Stimulated activated naive CD8-positive, alpha-beta T cell treated with anti-CD3 and anti-CD28 coated beads, Interleukin-15, amount 100 ng/mL, for 72 hours (primary cell): ENCODE measurements at regions not wholly inside any gene's neighbourhood (a gene's known extent, or its start where the extent isn't known, plus 50 kb on each side); places are given as distances from the start of the nearest gene placed in this dataset.
A peak's percentile ranks its signal among the peaks of the same experiment; 100 is the strongest.
"Not testable (repeated sequence)": the region's sequence is repeated elsewhere in the genome, so short reads cannot be mapped to it uniquely, and the experiment has no call there.

Experiments
- ATAC-seq: fragments of 150-1000 bp; cut with Tn5 transposase; 2 replicates; pipeline ENCODE4 v1.10.0; 2021; ENCODE audit warnings: mild to moderate bottlenecking, moderate library complexity
- DNase-seq, 2 donors: peaks; one replicate each; pipeline ENCODE4 v3.0.0; 2021 to 2022
- H3K27ac Mint-ChIP-seq, 2 donors: one replicate each; pipeline ENCODE4 v1.8.0; 2022; ENCODE audit warnings: mild to moderate bottlenecking in 2 of 2, mixed read lengths in 2 of 2, moderate library complexity in 2 of 2
- H3K27me3 Mint-ChIP-seq: one replicate; pipeline ENCODE4 v1.8.0; 2022; ENCODE audit warnings: mixed read lengths
- H3K4me1 Mint-ChIP-seq: one replicate; pipeline ENCODE4 v1.8.0; 2022; ENCODE audit warnings: mild to moderate bottlenecking, mixed read lengths
- H3K4me3 Mint-ChIP-seq, 2 donors: one replicate each; pipeline ENCODE4 v1.8.0; 2022; ENCODE audit warnings: mild to moderate bottlenecking in 2 of 2, mixed read lengths in 2 of 2, moderate library complexity in 1 of 2
- H3K9me3 Mint-ChIP-seq, 2 donors: one replicate each; pipeline ENCODE4 v1.8.0; 2022; ENCODE audit warnings: mixed read lengths in 2 of 2

DNA sequence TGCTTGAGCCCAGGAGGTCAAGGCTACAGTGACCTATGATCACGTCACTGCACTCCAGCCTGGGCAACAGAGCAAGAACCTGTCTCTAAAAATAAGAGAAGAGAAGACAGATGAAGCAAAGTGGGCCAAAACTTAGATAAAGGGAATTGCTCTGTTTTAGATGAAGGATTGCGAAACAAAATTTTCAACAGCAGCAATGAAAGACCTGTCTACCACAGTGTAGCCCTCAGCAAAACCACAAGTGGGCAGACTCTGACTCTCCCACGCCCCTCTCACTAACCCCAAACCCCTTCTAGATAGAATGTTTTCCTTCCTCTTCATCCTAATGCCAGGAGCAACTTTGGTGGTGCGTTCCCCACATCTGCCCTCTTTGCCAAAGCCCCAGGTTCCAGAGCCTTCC lies 105.6 kb upstream of the ALDH3B2 start:
- ATAC-seq (no peak), DNase-seq (no peak)
- no peak overlapping the region for H3K4me3 Mint-ChIP-seq
- H3K27me3 Mint-ChIP-seq, result peaks cover 32% of the 10 kb centered on the region
- no peak overlapping the region for H3K27ac Mint-ChIP-seq
- H3K9me3 Mint-ChIP-seq, result no peaks in the 10 kb centered on the region
- peaks cover 9% of the 10 kb centered on the region for H3K4me1 Mint-ChIP-seq

DNA sequence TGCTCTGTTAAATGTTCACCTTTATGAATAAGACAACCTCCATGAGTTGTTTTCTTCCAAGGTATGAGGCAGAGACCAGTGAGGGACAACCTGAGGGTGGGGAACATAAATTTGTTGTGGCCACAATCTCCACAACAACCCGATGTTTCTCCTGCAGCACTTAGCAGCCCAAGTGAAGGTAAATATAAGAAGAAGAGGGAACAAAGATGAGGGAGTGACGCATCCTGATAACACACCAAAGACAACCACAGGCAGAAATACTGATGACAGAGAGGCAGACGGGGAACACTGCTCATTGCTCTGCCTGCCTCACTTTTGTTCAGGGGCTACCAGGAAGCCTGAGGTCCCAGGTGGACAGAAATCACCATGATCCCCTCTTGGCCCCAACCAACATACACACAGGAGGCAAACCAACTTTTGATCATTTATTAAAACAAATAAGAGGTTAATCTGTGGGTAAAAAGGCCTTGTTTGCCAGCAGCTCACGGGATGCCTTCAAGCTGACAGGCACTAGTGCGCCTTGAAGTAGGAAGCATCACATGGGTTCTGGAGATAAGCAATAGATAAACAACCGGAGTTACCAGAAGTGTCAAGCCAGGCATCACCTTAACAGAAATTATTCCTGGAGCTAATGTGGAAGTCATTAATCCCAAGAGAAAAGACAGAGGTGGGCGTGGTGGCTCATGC lies 104.9 kb upstream of the ALDH3B2 start:
- Mint-ChIP-seq H3K27me3 (peaks cover 39% of the 10 kb centered on the region), H3K27ac (peak overlapping the region in 1 of 2 donors; percentile 27)
- not testable (repeated sequence) for ATAC-seq, DNase-seq, H3K4me1 Mint-ChIP-seq, H3K4me3 Mint-ChIP-seq, H3K9me3 Mint-ChIP-seq

DNA sequence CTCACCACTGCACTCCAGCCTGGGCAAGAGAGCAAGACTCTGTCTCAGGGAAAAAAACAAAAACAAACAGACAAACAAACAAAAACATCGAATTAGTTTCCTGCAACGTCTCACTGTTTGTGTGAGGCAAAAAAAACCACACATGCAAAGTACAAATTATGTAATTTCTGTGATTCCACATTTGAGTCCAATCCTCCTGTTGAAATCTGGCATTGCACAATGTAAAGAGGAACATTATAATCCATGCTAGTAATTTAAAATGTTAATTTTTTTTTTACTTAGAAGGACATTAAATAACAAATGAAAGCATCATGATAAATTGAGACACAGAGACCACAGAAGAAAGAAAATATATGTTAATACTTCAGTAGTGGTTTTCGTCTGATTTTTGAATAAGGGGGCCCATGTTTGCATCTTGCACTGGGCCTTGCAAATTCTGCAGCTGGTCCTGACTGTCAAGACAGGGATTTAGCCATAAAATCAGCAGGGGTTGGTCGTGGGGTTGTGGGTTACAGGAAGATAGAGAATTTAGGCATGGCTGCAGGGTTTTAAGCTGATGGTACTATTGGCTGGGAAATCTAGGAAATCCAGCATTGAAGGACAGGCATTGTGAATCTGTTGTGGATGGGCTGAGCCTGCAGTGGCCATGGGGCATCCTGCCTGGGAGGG lies 102.6 kb upstream of the ALDH3B2 start:
- H3K4me1 Mint-ChIP-seq, result peaks cover 9% of the 10 kb centered on the region
- no peak overlapping the region for H3K4me3 Mint-ChIP-seq
- no peak overlapping the region for H3K27ac Mint-ChIP-seq
- ATAC-seq, result no peak
- DNase-seq, result no peak
- H3K9me3 Mint-ChIP-seq, result no peaks in the 10 kb centered on the region
- peaks cover 47% of the 10 kb centered on the region for H3K27me3 Mint-ChIP-seq

DNA sequence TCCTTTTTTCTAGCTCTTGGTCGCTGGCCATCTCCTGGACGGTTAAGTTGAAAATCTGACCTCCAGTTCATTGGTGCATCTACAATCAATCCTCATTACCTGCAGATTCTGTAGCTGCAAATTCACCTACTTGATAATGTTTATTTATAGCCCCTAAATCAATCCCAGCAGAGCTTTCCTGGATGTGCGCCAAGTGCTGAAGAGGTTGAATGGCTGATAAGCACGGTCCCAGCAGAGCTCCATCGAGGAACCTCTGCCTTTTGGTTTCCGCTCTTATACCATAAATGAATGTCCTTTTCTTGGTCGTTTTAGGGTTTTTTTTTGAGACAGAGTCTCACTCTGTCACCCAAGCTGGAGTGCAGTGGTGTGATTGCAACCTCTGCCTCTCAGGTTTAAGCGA lies 99.8 kb upstream of the ALDH3B2 start:
- not testable (repeated sequence) for H3K27ac Mint-ChIP-seq, H3K4me1 Mint-ChIP-seq, DNase-seq, H3K4me3 Mint-ChIP-seq, H3K9me3 Mint-ChIP-seq, ATAC-seq
- H3K27me3 Mint-ChIP-seq, result peaks cover 32% of the 10 kb centered on the region

GRCh38 chr11:67768001-67768730 lies 93.7 kb upstream of the ALDH3B2 start:
- not testable (repeated sequence) for ATAC-seq, H3K4me3 Mint-ChIP-seq, H3K9me3 Mint-ChIP-seq, H3K27me3 Mint-ChIP-seq, H3K4me1 Mint-ChIP-seq, H3K27ac Mint-ChIP-seq, DNase-seq

DNA sequence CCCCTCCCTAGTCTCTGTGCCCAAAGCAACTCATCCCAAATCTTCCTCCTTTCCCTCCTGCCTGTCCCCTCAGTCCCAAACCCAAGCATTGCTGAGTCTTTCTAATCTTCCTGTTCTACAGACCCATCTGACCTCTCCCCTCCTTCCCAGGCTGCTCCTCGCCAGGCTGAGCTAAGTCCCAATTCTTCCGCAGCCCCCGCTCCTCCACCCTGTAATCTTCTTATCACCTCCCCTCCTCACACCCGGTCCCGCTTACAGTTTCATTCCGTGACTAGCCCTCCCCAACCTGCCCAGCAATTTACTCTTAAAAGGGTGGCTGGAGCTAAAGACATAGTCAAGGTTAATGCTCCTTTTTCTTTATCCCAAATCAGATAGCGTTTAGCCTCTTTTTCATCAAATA lies 86.8 kb upstream of the ALDH3B2 start:
- Mint-ChIP-seq H3K27ac (peak overlapping the region in 1 of 2 donors; percentile 65), H3K27me3 (peaks cover 17% of the 10 kb centered on the region)
- not testable (repeated sequence) for H3K9me3 Mint-ChIP-seq, ATAC-seq, DNase-seq, H3K4me3 Mint-ChIP-seq, H3K4me1 Mint-ChIP-seq

GRCh38 chr11:67759321-67759720 lies 84.9 kb upstream of the ALDH3B2 start:
- peaks cover 17% of the 10 kb centered on the region for H3K27me3 Mint-ChIP-seq
- H3K27ac Mint-ChIP-seq, DNase-seq, ATAC-seq, H3K9me3 Mint-ChIP-seq, H3K4me1 Mint-ChIP-seq, H3K4me3 Mint-ChIP-seq: not testable (repeated sequence)

DNA sequence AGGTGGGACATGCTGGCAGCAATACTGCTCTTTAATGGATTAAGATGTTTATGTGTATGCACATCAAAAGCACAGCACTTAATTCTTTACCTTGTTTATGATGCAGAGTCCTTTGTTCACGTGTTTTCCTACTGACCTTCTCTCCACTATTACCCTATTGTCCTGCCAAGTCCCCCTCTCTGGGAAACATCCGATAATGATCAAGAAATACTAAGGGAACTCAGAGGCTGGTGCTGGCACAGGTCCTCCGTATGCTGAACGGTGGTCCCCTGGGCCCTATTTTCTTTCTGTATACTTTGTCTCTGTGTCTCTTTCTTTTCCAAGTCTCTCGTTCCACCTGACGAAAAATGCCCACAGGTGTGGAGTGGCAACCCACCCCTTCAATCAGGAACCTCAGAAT lies 84.0 kb upstream of the ALDH3B2 start:
- not testable (repeated sequence) for ATAC-seq, H3K27ac Mint-ChIP-seq

GRCh38 chr11:67758009-67758408 lies 83.6 kb upstream of the ALDH3B2 start:
- H3K27ac Mint-ChIP-seq, H3K4me3 Mint-ChIP-seq, DNase-seq, H3K9me3 Mint-ChIP-seq, ATAC-seq, H3K4me1 Mint-ChIP-seq: not testable (repeated sequence)
- peaks cover 17% of the 10 kb centered on the region for H3K27me3 Mint-ChIP-seq

More for the DNA sequence above, 84.0 kb upstream of the ALDH3B2 start:
- peaks cover 17% of the 10 kb centered on the region for H3K27me3 Mint-ChIP-seq
- not testable (repeated sequence) for DNase-seq, H3K4me1 Mint-ChIP-seq, H3K9me3 Mint-ChIP-seq, H3K4me3 Mint-ChIP-seq

DNA sequence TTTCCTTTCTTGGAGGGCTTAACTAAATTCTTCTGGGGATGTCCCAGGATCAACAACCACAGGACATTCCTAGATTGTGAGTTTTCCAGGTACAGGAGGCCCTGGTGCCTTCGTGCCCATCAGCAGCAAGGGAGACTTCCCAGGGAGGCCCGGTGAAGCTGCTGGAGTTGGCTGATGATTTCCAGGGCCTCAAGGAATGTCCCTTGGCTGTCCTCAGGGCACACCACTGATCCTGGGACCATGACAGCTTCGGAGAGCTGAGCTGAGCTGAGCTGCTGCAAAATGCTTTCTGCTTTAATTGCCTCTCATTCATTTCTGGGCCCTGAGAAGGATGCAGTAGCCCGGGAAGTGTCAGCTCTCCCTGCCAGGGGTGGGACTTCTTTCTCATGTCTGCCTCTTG lies 79.4 kb upstream of the ALDH3B2 start:
- not testable (repeated sequence) for ATAC-seq, H3K4me1 Mint-ChIP-seq, DNase-seq, H3K27ac Mint-ChIP-seq, H3K27me3 Mint-ChIP-seq, H3K9me3 Mint-ChIP-seq, H3K4me3 Mint-ChIP-seq

DNA sequence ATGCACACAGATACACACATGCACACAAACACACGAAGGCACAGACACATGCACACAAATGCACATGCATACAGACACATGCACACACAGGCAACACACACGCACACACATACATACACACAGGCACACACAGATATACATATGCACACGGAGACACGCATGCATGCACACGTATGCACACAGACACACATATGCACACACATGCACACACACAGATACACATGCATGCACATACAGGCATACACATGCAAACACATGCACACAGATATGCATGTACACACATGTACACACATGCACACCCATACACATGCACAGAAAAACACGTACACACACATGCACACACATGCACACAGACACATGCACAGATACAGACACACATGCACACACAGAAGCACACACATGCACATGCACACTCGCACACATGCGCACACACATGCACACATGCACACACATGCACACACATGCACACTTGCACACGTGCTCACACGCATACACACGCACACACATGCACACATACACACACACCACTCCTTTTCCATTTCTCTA lies 70.8 kb upstream of the ALDH3B2 start:
- ATAC-seq (no peak), DNase-seq (no peak)
- H3K4me1 Mint-ChIP-seq, result no peaks in the 10 kb centered on the region
- H3K27ac Mint-ChIP-seq, result no peak overlapping the region
- H3K4me3 Mint-ChIP-seq, result no peak overlapping the region
- H3K27me3 Mint-ChIP-seq, result no peaks in the 10 kb centered on the region
- peaks cover 5 to 8% of the 10 kb centered on the region in 2 donors for H3K9me3 Mint-ChIP-seq

DNA sequence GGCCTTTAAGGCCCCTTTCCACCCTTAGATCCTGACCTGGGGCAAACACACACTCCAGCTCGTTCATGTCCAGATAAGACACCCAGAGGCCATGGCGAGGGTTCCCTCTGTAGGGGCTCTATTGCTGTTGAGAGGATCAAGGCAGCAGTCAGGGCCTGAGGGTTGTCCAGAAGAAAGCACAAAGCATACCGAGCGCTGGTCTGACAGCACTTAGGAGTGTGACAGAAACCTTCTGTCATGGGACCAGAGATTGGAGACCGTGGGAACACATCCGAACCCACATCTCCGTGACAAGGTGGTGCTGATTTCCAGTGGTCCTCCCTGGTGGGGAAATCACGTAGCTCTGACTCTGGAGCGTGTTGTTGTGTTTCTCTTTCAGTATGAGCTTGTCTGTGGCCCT lies 69.8 kb upstream of the ALDH3B2 start:
- not testable (repeated sequence) for H3K27me3 Mint-ChIP-seq, H3K27ac Mint-ChIP-seq, DNase-seq, ATAC-seq, H3K9me3 Mint-ChIP-seq, H3K4me3 Mint-ChIP-seq, H3K4me1 Mint-ChIP-seq

DNA sequence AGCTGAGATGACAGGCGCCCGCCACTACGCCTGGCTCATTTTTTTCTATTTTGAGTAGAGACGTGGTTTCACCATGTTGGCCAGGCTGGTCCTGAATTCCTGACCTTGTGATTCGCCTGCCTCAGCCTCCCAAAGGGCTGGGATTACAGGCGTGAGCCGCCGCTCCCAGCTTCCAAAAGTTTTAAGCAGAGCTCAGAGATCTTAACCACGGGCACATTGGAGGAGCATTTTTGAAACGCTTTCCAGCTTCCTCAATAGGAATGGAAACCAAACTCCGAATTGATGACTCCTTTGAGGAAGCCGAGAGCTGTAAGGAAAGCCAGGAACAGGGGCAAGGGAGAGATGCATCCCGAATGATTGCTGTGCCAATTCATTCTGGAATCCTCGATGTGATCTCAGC lies 63.8 kb upstream of the ALDH3B2 start:
- not testable (repeated sequence) for ATAC-seq, H3K4me3 Mint-ChIP-seq, H3K4me1 Mint-ChIP-seq, H3K9me3 Mint-ChIP-seq, DNase-seq, H3K27ac Mint-ChIP-seq
- peaks cover 33% of the 10 kb centered on the region for H3K27me3 Mint-ChIP-seq

GRCh38 chr11:67737562-67738080 lies 63.2 kb upstream of the ALDH3B2 start:
- not testable (repeated sequence) for H3K4me3 Mint-ChIP-seq, H3K4me1 Mint-ChIP-seq, H3K27ac Mint-ChIP-seq, H3K9me3 Mint-ChIP-seq, DNase-seq, ATAC-seq
- H3K27me3 Mint-ChIP-seq, result peaks cover 33% of the 10 kb centered on the region

GRCh38 chr11:67732045-67732787 lies 57.8 kb upstream of the ALDH3B2 start:
- ATAC-seq (peak; percentile 97), DNase-seq (peak; percentile 48 to 75)
- Mint-ChIP-seq H3K4me3 (peak overlapping the region; percentile 78 to 83), H3K4me1 (peaks cover 25% of the 10 kb centered on the region), H3K9me3 (no peaks in the 10 kb centered on the region), H3K27me3 (peaks cover 37% of the 10 kb centered on the region), H3K27ac (peak overlapping the region in 1 of 2 donors; percentile 78)
